HepG2 (cell line): ENCODE measurements at regions not wholly inside any gene's neighbourhood (a gene's known extent, or its start where the extent isn't known, plus 50 kb on each side); places are given as distances from the start of the nearest gene placed in this dataset.

Source experiments
- ATAC-seq: fragments of 200-7000 bp; cut with Tn5 transposase; 3 replicates; pipeline ENCODE4 v1.9.1; 2020; ENCODE audit warnings: mild to moderate bottlenecking, moderate library complexity
- BruUV-seq: library from RNA; stranded (reverse); fragments of 400-500 nt; replicated peaks from 2 replicates; lab custom pipeline; 2021; lab: Mats Ljungman, UMichigan
- CTCF ChIA-PET: fragments of 300-600 bp; formaldehyde crosslinking; extraction: SDS; loops from one replicate; lab custom pipeline; 2021; ENCODE audit warnings: low total read pairs, inconsistent platforms, low intra/inter-chr PET ratio; lab: Yijun Ruan, JAX
- POLR2A ChIA-PET: fragments of 350-600 bp; sonication (Branson Sonifier 250); formaldehyde crosslinking; loops from one replicate; lab custom pipeline; 2020; ENCODE audit warnings: antibody characterized with exemption, inconsistent platforms; lab: Yijun Ruan, JAX
- DNase-seq: peaks from one replicate; pipeline ENCODE4 v3.0.0-alpha.2; 2015; ENCODE audit warnings: low spot score
- FAIRE-seq: peaks from 3 replicates; lab custom pipeline; 2011; peaks lifted over from hg19 to GRCh38; lab: Jason Lieb, UNC
- H2AFZ ChIP-seq: one replicate; pipeline ENCODE4 v1.6.1; 2011; ENCODE audit warnings: low read length, inconsistent platforms
- H3K27ac ChIP-seq: fragments of 300-600 bp; 3 replicates; pipeline ENCODE4 v1.8.0; 2011; ENCODE audit warnings: mixed run types, mild to moderate bottlenecking, mixed read lengths, low read length, inconsistent platforms; ENCODE audit not compliant: insufficient read depth; ENCODE audit errors: extremely low read length
- H3K27me3 ChIP-seq, 2 experiments: fragments of 200-600 bp in 1 of 2; 2 replicates in 1 of 2; 3 replicates in 1 of 2; pipeline versions ENCODE4 v1.6.0 to v1.8.0; 2011; ENCODE audit warnings: low read length in 2 of 2, mild to moderate bottlenecking in 2 of 2, moderate library complexity in 2 of 2, inconsistent platforms in 1 of 2; ENCODE audit not compliant: insufficient read depth in 2 of 2, control insufficient read depth in 1 of 2
- H3K36me3 ChIP-seq, 2 experiments: fragments of 200-600 bp in 1 of 2; replicated peaks in 1 of 2; 2 replicates in 1 of 2; 3 replicates in 1 of 2; pipeline versions ENCODE4 v1.5.1 to v1.8.0; 2011; ENCODE audit warnings: low read length in 2 of 2, inconsistent platforms in 1 of 2; ENCODE audit not compliant: insufficient read depth in 2 of 2, control insufficient read depth in 1 of 2
- H3K4me1 ChIP-seq: 2 replicates; pipeline ENCODE4 v1.5.1; 2012; ENCODE audit warnings: low read length, inconsistent platforms; ENCODE audit not compliant: insufficient read depth
- H3K4me2 ChIP-seq: 2 replicates; pipeline ENCODE4 v1.6.0; 2011; ENCODE audit warnings: low read depth, low read length, inconsistent platforms
- H3K4me3 ChIP-seq, 3 experiments: fragments of 200-600 bp in 1 of 3; sonication (generic), shearing (Covaris generic) in 1 of 3; replicated peaks in 1 of 3; 2 replicates each; pipeline ENCODE4 v1.5.1; 2011 to 2016; ENCODE audit warnings: low read length in 3 of 3, inconsistent platforms in 2 of 3, low read depth in 2 of 3, mild to moderate bottlenecking in 2 of 3, control low read depth in 1 of 3, mixed read lengths in 1 of 3; ENCODE audit not compliant: insufficient read depth in 1 of 3
- H3K79me2 ChIP-seq: one replicate; pipeline ENCODE4 v1.6.1; 2011; ENCODE audit warnings: low read length, inconsistent platforms; ENCODE audit not compliant: insufficient read depth
- H3K9ac ChIP-seq: 2 replicates; pipeline ENCODE4 v1.6.0; 2011; ENCODE audit warnings: mild to moderate bottlenecking, low read depth, low read length, inconsistent platforms; ENCODE audit not compliant: insufficient read depth
- H3K9me3 ChIP-seq: 2 replicates; pipeline ENCODE4 v1.5.1; 2012; ENCODE audit warnings: mild to moderate bottlenecking, low read length
- H4K20me1 ChIP-seq: 2 replicates; pipeline ENCODE4 v1.6.0; 2011; ENCODE audit warnings: inconsistent platforms, mild to moderate bottlenecking, low read length, moderate library complexity; ENCODE audit not compliant: insufficient read depth
- HDAC2 ChIP-seq: sonication (generic); formaldehyde crosslinking; IDR thresholded peaks from 2 replicates; pipeline ENCODE4 v1.4.0; 2020; ENCODE audit warnings: missing genetic modification reagents
- PRDM10 ChIP-seq: sonication (generic); formaldehyde crosslinking; IDR thresholded peaks from 2 replicates; pipeline ENCODE4 v1.4.0; 2020; ENCODE audit warnings: low read depth, missing genetic modification reagents
- RFX5 ChIP-seq: IDR thresholded peaks from 2 replicates; pipeline ENCODE4 v1.6.1; 2011; ENCODE audit warnings: low read depth, low read length, improper control_type of control experiment
- ZFP36 ChIP-seq: fragments of 150-350 bp; IDR thresholded peaks from 2 replicates; pipeline ENCODE4 v1.6.1; 2018; ENCODE audit warnings: borderline replicate concordance, low read length, low read depth; ENCODE audit not compliant: partially characterized antibody
- ZNF660 ChIP-seq: sonication (generic); formaldehyde crosslinking; IDR thresholded peaks from 2 replicates; pipeline ENCODE4 v1.5.1; 2020; ENCODE audit warnings: mild to moderate bottlenecking, low read depth, missing genetic modification reagents, borderline replicate concordance
- WGBS: methylation state at CpG from one replicate; pipeline ENCODE4 v1.1.6; 2017; ENCODE audit warnings: low lambda C conversion rate; 5-methylcytosine and 5-hydroxymethylcytosine counted together
- in situ Hi-C: cut with HindIII; loops from 2 replicates; pipeline ENCODE4 v1.10.0; 2017; ENCODE audit warnings: low pct_unique_long_range_greater_than_20kb; ENCODE audit not compliant: extremely low pct_ligation_motif_present
- intact Hi-C: fragments of 100-400 bp; cut with micrococcal nuclease; formaldehyde crosslinking; loops from one replicate; pipeline ENCODE4 v1.10.0; 2022; ENCODE audit not compliant: unreplicated experiment
- TF ChIP-seq, protein P1 (sequence below): sonication (generic); formaldehyde crosslinking; IDR thresholded peaks from 2 replicates; pipeline ENCODE4 v1.9.0; 2021; ENCODE audit warnings: mild to moderate bottlenecking, missing genetic modification reagents
- TF ChIP-seq, protein P2 (sequence below): sonication (generic); formaldehyde crosslinking; IDR thresholded peaks from 2 replicates; pipeline ENCODE4 v1.4.0; 2020; ENCODE audit warnings: missing genetic modification reagents, borderline replicate concordance

DNA sequence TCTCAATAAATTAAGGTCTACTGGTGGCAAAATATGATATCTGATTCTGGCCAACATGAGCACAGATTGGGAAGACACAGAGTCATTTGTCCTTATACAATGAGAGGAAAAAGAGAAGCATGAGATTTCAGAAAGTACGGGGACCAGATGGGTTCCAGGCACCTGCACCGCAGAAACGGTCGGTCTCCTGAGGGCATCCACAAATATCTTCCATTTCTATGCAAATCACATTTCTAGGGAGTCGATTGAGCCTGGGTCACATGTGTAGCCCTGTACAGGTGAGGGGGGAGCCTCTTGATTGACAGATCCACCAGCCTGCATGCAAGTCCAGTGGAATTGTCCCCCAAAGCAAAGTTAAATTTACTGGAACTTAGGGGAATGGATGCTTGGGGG, 415.6 kb downstream of the NPHP4 start (continued):
- TF ChIP-seq, protein P1, sequence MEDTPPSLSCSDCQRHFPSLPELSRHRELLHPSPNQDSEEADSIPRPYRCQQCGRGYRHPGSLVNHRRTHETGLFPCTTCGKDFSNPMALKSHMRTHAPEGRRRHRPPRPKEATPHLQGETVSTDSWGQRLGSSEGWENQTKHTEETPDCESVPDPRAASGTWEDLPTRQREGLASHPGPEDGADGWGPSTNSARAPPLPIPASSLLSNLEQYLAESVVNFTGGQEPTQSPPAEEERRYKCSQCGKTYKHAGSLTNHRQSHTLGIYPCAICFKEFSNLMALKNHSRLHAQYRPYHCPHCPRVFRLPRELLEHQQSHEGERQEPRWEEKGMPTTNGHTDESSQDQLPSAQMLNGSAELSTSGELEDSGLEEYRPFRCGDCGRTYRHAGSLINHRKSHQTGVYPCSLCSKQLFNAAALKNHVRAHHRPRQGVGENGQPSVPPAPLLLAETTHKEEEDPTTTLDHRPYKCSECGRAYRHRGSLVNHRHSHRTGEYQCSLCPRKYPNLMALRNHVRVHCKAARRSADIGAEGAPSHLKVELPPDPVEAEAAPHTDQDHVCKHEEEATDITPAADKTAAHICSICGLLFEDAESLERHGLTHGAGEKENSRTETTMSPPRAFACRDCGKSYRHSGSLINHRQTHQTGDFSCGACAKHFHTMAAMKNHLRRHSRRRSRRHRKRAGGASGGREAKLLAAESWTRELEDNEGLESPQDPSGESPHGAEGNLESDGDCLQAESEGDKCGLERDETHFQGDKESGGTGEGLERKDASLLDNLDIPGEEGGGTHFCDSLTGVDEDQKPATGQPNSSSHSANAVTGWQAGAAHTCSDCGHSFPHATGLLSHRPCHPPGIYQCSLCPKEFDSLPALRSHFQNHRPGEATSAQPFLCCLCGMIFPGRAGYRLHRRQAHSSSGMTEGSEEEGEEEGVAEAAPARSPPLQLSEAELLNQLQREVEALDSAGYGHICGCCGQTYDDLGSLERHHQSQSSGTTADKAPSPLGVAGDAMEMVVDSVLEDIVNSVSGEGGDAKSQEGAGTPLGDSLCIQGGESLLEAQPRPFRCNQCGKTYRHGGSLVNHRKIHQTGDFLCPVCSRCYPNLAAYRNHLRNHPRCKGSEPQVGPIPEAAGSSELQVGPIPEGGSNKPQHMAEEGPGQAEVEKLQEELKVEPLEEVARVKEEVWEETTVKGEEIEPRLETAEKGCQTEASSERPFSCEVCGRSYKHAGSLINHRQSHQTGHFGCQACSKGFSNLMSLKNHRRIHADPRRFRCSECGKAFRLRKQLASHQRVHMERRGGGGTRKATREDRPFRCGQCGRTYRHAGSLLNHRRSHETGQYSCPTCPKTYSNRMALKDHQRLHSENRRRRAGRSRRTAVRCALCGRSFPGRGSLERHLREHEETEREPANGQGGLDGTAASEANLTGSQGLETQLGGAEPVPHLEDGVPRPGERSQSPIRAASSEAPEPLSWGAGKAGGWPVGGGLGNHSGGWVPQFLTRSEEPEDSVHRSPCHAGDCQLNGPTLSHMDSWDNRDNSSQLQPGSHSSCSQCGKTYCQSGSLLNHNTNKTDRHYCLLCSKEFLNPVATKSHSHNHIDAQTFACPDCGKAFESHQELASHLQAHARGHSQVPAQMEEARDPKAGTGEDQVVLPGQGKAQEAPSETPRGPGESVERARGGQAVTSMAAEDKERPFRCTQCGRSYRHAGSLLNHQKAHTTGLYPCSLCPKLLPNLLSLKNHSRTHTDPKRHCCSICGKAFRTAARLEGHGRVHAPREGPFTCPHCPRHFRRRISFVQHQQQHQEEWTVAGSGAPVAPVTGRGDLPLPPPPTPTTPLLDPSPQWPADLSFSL (CRISPR knock-in tag): no peak
- TF ChIP-seq ZFP36 (no peak), HDAC2 (no peak)

DNA sequence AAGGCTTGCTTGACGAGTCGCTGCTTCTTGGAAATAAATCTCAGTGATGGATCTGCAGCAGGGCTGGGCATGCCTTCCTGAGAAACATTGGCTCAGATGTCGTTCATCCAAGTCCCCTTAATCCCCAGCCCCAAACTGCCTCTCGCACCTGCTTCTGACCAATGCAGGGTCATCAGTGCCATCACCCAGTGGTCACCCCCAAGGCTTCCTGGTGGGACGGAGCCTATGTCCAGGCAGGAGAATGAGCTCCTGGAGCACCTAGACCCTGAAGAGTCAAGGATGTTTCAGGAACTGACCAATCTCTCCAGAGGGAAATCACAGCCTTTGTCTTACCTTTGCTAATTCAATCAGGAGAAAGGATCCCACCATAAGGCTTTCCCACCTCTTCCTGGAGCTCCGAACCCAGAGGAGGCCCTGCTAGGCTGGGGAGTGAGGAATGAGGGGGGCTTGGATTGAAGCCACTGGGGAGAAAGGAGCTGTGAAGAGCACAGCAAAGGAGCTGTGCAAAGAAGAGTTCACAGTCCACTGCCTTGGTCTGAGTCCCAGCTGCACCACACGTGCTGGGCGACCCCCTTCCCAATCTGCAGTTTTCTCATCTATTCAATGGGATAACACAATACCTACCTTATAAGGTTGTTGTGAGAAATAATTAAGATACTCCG, 416.1 kb downstream of the NPHP4 start:
- intact Hi-C loops: no loop called here
- H3K27me3 ChIP-seq: no peaks in the 10 kb centered on the region; a peak in 2 of 5 replicates
- DNase-seq: no peak
- no peak overlapping the region for H3K27ac ChIP-seq
- in situ Hi-C loops: no loop called here
- no peak for FAIRE-seq
- H3K4me1 ChIP-seq: no peaks in the 10 kb centered on the region
- no peaks in the 10 kb centered on the region for H4K20me1 ChIP-seq
- ChIA-PET POLR2A (no interaction called here), CTCF (no interaction called here)
- H3K36me3 ChIP-seq: no peaks in the 10 kb centered on the region
- H3K4me2 ChIP-seq: no peak overlapping the region
- no TSS peak for BruUV-seq
- 18% methylated on average over 7 of the region's 9 CpGs for WGBS
- H2AFZ ChIP-seq: no peak overlapping the region
- ATAC-seq: no peak
- no peaks in the 10 kb centered on the region for H3K9me3 ChIP-seq
- H3K79me2 ChIP-seq: no peaks in the 10 kb centered on the region
- H3K9ac ChIP-seq: no peak overlapping the region
- TF ChIP-seq ZNF660 (no peak), PRDM10 (no peak), RFX5 (no peak)
- TF ChIP-seq, protein P2, sequence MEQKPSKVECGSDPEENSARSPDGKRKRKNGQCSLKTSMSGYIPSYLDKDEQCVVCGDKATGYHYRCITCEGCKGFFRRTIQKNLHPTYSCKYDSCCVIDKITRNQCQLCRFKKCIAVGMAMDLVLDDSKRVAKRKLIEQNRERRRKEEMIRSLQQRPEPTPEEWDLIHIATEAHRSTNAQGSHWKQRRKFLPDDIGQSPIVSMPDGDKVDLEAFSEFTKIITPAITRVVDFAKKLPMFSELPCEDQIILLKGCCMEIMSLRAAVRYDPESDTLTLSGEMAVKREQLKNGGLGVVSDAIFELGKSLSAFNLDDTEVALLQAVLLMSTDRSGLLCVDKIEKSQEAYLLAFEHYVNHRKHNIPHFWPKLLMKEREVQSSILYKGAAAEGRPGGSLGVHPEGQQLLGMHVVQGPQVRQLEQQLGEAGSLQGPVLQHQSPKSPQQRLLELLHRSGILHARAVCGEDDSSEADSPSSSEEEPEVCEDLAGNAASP: no peak
- TF ChIP-seq, all 625 proteins: peak for 0
- H3K4me3 ChIP-seq: no peak overlapping the region
